NT2/D1 (cell line): ENCODE measurements at regions not wholly inside any gene's neighbourhood (a gene's known extent, or its start where the extent isn't known, plus 50 kb on each side); places are given as distances from the start of the nearest gene placed in this dataset.

ENCODE experiments used
- SUZ12 ChIP-seq: IDR thresholded peaks from 2 replicates; pipeline ENCODE4 v1.6.1; 2011; ENCODE audit not compliant: insufficient read length, insufficient read depth; ENCODE audit errors: extremely low read depth
- YY1 ChIP-seq: IDR thresholded peaks from 2 replicates; pipeline ENCODE4 v1.6.1; 2011; ENCODE audit not compliant: insufficient read length, insufficient read depth

DNA sequence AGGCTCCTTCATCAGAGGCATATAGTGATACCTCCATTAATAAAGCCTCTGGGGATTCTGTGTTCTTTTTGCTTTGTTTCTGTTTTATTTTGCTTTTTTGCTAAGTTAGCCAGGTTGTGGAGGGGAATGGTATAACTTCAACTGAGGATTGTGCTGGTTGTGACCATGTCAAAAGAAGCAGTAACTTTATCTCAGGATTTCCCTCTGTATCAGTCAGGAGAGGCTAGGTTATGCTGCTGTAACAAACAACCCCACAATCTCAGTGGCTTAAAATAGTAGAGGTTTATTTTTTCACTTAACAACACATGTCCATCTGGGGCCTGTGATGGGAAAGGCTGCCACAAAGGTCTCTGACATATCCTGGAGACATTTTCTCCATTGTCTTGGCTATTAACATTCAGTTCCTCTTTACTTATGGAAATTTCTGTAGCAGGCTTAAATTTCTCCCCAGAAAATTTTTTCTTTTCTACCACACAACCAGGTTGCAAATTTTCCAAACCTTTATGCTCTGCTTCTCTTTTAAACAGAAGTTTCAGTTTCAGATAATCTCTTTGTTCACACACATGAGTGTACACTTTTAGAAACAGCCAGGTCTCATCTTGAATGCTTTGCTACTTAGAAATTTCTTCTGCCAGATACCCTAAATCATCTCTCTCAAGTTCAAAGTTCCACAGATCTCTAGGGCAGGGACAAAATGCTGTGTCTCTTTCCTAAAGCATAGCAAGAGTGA lies 64.7 kb downstream of the UCHL1 start:
- TF ChIP-seq YY1 (no peak), SUZ12 (no peak)
